ENCODE measurements at regions not wholly inside any gene's neighbourhood (a gene's known extent, or its start where the extent isn't known, plus 50 kb on each side); places are given as distances from the start of the nearest gene placed in this dataset.

- DNase-seq: no peak
Observed at GRCh38 chr2:199624958-199625357, 167.2 kb upstream of the SATB2 start.

GRCh38 chr2:199612509-199613130, 154.9 kb upstream of the SATB2 start:
- no peak for DNase-seq

- DNase-seq: no peak
Observed at GRCh38 chr2:199607914-199608313, 150.2 kb upstream of the SATB2 start.

GRCh38 chr2:199606193-199606780, 148.5 kb upstream of the SATB2 start:
- DNase-seq: no peak

- DNase-seq: no peak
Observed at GRCh38 chr2:199603721-199604291, 146.1 kb upstream of the SATB2 start.

GRCh38 chr2:199602896-199603717, 145.4 kb upstream of the SATB2 start:
- no peak for DNase-seq

GRCh38 chr2:199602271-199602895, 144.6 kb upstream of the SATB2 start:
- no peak for DNase-seq

GRCh38 chr2:199596549-199596948, 138.8 kb upstream of the SATB2 start:
- DNase-seq: no peak

GRCh38 chr2:199594443-199594842, 136.7 kb upstream of the SATB2 start:
- no peak for DNase-seq

- DNase-seq: no peak
Observed at GRCh38 chr2:199591826-199592225, 134.1 kb upstream of the SATB2 start.

- DNase-seq: no peak
Observed at GRCh38 chr2:199590321-199591203, 132.8 kb upstream of the SATB2 start.

- no peak for DNase-seq
Observed at GRCh38 chr2:199589306-199589705, 131.6 kb upstream of the SATB2 start.

GRCh38 chr2:199588054-199588453, 130.3 kb upstream of the SATB2 start:
- no peak for DNase-seq

- DNase-seq: no peak
Observed at GRCh38 chr2:199586646-199587045, 128.9 kb upstream of the SATB2 start.

GRCh38 chr2:199583676-199584075, 125.9 kb upstream of the SATB2 start:
- DNase-seq: no peak

GRCh38 chr2:199581935-199582360, 124.2 kb upstream of the SATB2 start:
- DNase-seq: no peak

- DNase-seq: no peak
Observed at GRCh38 chr2:199581408-199581807, 123.7 kb upstream of the SATB2 start.

- DNase-seq: no peak
Observed at GRCh38 chr2:199575416-199575815, 117.7 kb upstream of the SATB2 start.

GRCh38 chr2:199572571-199572970, 114.8 kb upstream of the SATB2 start:
- DNase-seq: no peak

GRCh38 chr2:199570934-199571333, 113.2 kb upstream of the SATB2 start:
- DNase-seq: no peak

- no peak for DNase-seq
Observed at GRCh38 chr2:199569336-199569735, 111.6 kb upstream of the SATB2 start.

- DNase-seq: no peak
Observed at GRCh38 chr2:199558156-199558555, 100.4 kb upstream of the SATB2 start.
